HG02884 (cell line): ENCODE measurements at regions not wholly inside any gene's neighbourhood (a gene's known extent, or its start where the extent isn't known, plus 50 kb on each side); places are given as distances from the start of the nearest gene placed in this dataset.

Experiments used
- ATAC-seq: cut with Tn5 transposase; IDR thresholded peaks from one replicate; pipeline ENCODE4 v1.9.1; 2021; ENCODE audit warnings: mild to moderate bottlenecking, moderate library complexity; ENCODE audit not compliant: unreplicated experiment

DNA sequence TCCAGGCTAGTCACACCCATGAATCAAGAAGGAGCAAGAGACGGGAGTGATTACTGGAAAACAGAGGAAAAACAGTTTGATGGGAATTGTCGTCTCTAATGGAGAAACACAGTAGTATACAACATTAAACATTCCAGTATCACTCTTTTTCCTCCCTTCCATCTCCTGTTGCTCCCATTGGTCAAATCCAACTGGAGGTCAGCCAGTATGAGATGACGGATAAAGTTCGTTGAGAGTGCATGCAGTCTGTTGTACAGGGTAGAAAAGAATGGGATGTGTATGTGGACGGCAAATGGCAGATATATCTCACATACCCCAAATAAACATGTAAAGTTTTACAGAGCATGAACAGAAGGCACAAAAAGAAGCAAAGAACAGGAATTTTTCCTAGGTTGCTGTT is 221.9 kb upstream of the TNP1 start:
- ATAC-seq: no peak

DNA sequence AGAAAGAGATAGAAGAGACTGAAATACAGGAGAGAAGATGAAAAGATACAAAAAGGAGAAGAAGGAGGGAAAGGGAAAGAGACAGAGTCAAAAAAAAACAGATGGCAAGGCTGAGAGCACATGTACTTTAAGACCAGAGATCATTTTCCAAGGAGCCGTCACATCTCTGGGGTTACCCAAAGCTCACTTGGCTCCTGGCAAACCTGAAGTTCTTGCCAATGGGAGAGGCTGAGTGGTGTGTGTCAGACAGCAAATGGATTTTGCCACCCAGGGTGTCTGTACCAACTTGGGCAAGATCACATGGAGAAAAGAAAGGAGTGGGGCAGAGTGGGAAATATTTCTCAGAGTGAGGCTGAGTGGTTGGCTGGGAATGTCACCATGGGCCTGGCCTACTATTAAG is 219.3 kb upstream of the TNP1 start:
- ATAC-seq: no peak

DNA sequence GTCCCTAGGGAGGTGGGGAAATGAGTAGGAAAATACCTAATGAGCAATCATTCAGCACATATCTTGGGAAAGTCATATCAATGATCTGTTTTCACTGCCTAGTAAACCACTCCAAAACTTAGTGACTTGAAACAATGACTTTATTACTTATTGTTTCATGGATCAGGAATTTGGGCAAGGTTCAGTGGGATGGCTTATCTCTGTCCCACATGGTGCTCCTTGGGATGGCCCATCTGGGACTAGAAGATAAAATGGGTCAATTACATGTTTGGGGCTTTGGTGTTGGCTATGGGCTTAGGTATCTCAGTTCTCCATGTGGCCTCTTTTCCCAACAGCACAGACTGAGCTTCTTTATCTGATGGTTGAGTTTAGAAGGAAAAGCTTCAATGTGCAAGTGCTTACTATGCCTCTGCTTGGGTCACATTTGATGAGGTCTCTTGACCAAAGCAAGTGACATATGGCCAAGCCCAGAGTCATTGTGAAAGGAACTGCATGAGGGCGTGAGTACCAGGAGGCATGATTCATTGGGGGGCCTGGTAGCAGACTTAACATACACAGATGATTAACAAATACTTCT is 218.1 kb upstream of the TNP1 start:
- ATAC-seq: no peak

DNA sequence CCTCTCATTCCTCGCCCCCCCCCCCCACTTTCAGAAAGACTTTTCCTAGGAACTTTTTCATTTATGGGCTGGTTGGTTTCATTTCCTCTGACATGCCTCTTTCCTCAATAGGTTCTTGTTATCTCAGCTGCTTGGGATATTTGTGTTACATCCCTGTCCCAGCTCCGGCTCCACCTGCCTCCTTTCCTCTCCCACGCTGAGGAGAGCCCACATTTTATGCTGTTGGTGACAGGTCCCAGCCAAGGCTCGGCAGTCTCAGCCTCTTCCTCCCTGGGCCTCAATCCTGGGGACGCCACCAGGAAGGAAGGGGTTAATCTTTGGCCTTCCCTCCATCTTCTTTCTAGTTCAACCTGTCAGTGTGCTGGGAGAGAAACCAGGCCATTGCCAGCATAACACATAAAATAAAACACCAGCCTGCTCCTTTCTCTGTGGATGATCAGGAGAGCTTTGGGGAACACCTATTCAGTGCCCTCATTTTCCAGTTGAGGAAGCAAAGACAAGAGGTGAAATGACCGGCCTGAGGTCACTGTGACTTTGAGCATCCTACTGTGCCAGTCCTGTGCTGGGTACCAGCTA is 216.9 kb upstream of the TNP1 start:
- no peak for ATAC-seq

DNA sequence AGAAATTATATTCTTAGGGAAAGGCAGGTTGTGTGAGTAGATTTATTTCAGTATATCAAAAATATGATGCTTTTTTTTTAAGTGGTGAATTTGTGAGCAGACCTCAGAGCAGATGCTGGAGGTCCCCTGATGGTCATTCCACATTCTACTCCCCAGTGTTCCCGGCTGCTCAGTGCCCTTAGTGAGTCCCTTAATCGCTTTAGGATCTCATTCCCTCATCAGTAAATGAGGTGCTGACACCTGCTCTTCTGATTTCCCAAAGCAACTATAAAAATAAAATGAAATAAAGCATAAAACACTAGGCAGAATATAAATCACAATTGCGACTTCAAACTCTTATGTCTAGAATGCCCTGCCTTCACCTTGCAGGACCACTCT is 216.2 kb upstream of the TNP1 start:
- no peak for ATAC-seq

DNA sequence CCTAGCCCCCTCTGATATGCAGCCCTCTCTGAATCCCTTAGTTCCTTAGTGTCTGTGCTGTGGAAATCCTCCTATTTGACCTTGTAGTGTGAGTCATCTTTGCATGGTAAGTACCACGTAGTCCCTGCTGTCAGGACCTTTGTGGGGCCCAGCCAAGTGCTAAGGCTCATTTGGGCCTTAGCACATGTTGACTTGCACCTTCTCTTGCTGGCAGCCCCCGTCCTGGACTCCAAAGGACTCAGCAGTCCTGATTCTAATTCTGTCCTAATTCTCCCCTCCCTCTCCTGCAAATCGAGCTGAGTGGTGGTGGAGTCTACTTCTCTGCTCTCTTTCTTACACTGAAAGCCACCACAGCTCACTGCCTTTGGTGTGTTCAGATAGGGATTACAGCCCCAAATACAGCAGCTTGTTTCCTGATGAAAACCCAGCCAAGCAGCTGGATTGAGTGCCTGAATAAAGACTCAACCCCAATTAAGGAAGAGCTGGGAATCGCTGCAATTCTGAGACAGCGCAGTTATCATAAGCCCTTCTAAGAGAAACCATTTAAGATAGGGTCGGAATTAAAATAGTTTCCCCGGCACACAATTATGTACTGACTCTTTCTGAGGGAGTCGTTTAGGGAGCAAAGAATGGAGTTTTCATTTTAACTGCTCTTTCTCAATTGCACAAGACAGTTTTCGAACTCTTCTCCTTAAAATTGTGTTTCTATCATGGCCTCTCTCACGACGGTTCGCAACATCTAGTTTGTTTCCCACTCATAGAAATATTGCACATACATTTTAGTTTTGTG is 215.6 kb upstream of the TNP1 start:
- no peak for ATAC-seq

DNA sequence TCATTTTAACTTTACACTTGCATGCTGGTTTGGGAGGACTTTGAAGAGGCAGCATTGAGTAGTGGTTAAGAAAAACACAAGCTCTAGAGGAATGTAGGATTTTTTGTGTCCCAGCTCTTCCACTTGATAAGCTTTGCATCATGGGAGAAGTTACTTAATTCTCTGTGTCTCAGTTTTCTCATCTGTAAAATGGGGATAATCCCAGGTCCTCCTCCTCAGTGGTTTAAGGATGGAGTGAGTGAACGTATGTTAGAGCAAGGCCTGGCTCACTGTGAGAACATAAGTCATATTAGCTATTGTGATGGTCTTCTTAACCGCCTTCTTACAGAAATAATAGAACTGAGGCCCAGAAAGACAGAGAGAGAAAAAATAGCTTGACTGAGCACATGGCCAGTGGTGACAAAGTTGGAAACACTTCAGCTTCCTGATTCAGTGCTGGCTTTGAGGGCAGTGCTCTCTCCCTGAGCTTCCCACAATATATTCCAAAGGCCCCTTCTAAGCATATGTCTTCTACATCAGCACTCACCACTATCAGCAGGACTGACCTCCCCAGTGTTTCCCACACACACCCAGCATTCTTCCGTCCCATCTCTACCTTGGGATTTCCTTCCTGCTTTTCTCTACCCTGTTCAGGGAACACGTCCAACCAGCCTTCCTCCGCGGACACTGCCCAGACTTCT is 214.9 kb upstream of the TNP1 start:
- ATAC-seq: no peak

DNA sequence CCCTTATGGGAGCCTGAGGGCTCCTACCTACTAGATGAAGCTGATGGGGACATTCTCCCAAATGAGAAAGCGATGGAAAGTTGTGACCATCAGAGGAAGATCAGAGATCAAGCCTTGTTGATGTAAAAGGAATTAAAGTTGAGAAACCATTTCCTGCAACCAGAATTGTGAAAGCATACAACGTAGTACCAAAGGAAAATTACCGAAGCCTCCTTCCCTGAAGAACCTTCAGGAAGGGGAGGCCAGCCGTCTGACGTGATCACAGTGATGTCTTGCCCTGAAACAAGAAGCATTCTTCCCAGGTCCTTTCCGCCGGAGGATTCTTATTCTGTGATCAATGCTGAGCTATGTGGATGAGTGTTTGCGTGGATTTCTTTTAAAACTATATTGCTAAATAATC is 211.6 kb upstream of the TNP1 start:
- no peak for ATAC-seq

DNA sequence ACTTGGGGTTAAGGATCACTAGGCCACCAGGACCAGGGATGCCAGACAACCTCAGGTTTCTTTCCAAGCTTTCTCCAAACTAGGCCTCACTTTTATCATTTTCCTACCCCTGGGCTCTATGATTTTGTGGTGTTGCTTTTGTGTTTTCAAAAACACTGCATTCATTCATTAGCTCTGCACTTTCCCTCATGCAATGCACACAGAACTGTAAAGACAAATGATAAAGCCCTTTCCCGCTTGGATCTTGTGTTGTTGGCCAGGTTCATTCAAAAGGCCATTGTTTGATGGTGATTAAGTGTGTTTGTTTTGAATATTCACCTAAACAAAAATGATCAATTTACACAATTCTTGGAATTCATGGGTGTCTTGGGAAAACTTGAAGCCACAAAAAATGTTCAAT is 210.7 kb upstream of the TNP1 start:
- ATAC-seq: no peak

DNA sequence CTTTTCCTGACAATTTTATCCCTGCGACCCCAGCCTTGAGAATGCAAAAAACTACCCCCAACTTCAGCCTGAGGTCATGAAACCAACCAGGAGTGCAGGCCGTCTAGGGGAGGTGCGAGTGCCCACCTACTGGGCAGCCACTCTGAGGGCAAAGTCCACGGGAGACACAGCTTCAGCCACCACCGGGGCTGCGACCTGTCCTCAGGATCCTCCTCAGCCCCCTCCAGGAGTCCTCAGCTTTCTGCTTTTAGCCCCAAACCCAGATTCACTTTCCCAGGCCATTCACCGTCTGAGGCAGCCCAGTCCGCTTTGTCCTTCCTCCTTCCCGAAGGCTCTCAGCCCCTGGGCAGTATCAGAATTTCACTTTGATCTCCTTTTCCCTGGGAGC is 210.2 kb upstream of the TNP1 start:
- no peak for ATAC-seq

DNA sequence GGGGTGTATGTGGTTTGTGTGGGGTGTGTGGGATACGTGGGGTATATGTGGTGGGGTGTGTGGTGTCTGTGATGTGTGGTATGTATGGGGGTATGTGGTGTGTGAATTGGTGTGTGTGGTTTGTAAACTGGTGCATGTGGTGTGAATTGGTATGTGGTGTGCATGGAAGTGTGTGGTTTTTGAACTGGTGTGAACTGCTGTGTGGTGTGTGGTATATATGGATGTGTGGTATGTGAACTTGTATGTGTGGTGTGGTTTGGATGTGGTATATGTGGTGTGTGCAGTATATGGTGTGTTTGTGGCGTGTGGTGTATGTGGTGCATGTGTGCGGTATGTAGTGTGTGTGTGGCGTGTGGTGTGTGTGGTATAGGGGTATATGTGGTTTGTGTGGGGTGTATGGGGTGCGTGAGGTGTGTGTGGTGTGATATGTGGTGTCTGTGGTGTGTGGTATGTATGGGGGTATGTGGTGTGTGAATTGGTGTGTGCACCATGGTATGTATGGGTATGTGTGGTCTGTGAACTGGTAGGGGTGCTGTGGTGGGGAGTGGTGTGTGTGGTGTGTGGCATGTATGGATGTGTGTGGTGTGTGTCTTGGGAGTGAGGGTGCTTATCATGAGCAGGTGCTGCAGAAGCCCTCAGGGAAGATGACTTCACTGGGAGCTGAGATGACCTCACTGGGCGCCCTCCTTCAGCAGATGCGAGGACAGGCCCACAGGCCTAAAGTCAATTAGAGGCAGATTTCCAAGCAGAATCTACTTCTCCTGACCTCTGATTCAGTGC is 209.6 kb upstream of the TNP1 start:
- ATAC-seq: no peak

DNA sequence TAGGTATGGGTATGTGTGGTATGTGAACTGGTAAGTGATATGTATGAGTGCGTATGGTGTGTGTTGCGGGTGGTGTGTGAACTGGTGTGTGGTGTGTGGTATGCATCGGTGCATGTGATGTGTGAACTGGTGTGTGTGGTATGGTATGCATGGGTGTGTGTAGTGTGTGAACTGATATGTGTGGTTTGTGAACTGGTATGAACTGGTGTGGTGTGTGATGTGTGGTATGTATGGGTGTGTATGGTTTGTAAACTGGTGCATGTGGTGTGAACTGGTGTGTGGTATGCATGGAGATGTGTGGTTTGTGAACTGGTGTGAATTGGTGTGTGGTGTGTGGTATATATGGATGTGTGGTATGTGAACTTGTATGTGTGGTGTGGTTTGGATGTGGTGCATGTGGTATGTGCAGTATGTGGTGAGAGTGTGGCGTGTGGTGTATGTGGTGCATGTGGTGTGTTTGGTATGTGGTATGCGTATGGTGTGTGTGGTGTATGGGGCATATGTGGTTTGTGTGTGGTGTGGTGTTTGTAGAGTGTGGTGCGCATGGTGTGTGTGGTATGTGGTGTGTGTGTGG is 208.9 kb upstream of the TNP1 start:
- no peak for ATAC-seq

DNA sequence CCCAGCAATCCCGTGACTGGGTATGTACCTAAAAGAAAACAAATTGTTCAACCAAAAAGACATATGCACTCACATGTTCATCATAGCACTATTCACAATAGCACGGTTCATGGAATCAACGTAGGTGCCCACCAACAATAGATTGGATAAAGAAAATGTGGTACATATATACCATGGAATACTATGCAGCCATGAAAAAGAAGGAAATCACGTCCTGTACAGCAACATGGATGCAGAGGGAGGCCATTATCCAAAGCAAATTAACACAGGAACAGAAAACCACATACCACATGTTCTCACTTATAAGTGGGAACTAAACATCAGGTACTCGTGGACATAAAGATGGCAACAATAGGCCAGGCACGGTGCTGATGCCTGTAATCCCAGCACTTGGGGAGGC is 207.9 kb upstream of the TNP1 start:
- ATAC-seq: no peak

DNA sequence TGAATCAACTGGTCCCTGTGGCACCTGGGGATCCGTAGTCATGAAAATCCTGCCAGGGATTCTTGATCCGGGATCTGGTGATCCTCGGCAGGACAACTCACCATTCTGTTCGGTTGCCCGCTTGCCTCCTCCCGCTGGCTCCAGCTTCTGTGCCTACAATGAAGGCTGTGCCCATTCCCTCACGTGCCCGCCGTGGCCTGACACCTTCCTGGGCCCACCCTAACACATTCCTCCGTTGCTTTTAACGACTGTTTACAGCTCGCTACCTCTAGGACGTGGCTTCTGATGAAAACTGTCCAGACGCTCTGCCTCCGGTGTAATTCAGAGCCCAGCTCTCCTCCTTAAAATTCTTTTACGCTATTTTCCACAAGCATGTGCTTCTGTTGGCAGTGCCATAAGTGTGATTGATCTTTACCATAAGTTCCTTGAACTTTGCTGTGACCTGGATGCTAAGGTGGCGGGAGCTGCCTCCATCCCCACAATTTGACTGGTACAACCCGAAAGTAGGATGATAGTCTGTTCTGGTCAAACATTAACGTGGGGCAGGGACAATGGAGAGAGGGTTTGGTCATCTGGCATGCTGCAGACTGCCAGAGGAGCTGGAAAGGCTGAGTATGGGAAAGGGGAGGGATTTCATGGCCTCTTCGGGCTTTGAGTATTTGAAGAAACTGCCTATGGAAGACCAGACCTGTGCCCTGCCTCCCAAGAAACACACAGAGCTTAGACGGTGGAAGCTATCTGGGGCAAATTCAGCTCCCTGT is 206.8 kb upstream of the TNP1 start:
- no peak for ATAC-seq

DNA sequence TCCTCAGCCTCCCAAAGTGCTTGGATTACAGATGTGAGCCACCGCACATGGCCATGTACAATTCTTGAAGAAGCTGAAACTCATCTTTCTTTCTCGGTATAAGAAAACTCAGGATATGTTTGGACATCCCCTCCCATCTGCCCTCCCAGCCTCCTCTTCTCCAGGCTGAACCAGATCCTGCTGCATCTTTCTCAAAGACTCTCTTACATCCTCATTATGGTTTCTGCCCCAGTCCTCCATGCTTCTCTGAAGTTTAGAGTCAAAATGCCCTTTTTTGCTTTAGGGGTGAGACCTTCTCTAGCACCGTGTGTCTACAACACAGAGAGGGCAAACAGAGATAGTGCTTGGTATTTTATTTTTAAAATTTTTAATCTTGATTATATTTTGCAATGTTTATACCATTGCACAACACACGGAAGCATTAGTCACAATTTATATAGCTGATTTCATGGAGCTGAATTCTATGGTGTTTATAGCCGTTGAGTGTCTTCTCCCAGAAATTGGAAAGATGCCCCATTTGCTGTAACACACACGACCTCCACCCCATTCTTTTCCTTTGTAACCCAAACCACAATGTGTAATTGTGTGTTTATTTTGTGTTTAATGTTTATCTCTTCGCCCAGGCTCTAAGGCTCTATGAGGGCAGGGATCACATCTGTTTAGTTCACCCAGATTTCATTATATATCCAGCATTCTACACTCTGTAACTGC is 206.0 kb upstream of the TNP1 start:
- no peak for ATAC-seq

DNA sequence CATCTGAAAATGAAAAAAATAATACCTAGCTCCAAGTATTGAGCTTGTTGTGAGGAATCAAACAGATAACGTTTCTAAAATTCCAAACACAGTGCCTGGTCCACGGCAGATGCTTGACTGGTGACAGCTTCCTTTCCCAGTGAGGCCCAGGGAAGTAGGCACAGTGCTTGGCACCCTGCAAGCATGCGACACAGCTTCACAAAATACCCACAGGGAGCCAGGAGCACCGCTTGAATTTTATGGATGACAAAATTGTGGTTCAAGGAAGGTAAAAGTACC is 205.1 kb upstream of the TNP1 start:
- ATAC-seq: no peak

DNA sequence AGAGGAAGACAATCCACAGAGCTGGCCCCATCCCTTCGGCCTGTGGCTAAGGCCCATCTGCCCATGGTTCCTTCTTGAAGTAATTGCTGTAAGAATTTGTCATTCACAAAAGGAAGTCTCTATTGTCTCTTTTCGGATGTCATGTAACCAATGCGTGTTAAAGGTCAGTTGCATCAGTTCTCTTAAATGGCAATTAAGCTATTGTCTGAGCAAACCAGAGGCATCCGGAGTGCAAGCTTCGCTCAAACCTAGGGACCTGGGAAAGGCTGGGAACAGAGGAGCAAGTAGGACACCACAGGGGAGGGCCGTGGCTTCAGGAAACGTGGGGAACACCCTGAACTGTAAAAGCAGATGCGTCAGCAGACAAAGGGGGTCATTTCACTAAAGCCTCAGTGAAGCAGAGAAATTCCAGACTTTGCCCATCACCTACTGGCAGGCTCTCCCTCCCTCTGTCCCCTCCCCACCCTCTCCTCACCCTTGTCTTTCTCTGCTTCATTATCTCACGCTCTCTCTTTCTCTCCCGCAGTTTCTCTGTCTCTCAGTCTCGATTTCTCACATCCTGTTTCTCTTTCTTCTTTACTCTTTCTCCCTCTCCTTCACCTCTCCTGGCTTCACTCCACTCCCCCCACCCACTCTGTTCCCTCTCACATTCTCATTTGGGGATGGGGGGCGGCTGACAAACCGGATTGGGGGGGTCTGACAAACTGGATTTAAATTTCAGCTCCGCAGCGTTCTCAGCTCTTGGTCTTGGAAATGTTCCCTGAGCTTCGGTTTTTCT is 204.6 kb upstream of the TNP1 start:
- ATAC-seq: no peak

DNA sequence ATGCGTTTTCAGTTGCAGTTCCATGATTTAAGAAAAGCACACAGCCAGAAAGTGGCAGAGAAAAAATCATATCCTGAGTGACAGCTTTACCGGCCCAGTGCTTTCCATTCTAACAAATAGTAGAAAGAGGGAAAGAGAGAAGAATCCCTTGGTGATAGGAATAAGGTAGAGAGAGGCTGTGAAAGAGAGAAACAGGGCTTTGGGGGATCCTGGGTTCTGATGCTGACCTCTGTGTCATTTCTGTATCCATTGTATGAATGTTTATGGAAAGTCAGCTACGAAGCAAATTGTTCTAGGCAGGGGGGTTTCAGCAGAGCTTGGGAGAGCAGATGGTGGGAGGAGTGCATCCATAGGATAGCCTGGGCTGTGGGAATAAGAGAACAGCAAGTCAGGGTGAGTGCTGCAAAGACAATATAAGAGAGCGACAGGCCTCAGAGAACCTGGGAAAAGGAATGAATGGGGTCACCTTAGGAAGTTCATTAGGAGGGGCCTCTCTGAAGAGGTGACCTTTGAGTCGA is 203.4 kb upstream of the TNP1 start:
- ATAC-seq: no peak

DNA sequence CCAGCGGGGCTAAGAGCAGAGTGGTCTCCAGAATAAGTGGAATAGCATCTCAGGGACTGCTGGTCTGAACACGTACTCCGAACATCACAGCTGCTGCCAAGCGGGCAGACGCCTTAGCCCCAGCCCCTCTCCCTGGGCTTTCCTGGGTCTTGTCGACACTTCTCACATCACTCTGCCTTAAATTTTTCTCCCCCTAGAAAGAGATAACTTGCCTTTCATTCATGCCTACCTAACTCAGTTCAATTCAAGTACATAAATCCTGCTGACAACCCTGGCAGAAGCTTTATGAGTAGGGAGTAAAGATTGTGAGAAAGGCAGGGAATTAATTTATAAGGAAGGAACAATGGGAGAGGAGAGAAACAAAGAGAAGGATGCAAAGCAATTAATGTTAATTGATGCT is 202.9 kb upstream of the TNP1 start:
- ATAC-seq: no peak
